H9 (cell line): ENCODE measurements at regions not wholly inside any gene's neighbourhood (a gene's known extent, or its start where the extent isn't known, plus 50 kb on each side); places are given as distances from the start of the nearest gene placed in this dataset.

Source experiments
- DNase-seq: peaks from one replicate; pipeline ENCODE4 v3.0.0-alpha.2; 2017
- H2AFZ ChIP-seq: one replicate; pipeline ENCODE4 v1.6.1; 2013; ENCODE audit warnings: mild to moderate bottlenecking, low read length, control low read depth, moderate library complexity
- H2AK5ac ChIP-seq: 2 replicates; pipeline ENCODE4 v1.6.1; 2013; ENCODE audit warnings: low read length, control low read depth, mixed read lengths; ENCODE audit not compliant: insufficient read length
- H2BK120ac ChIP-seq: one replicate; pipeline ENCODE4 v1.6.1; 2013; ENCODE audit warnings: low read depth, mild to moderate bottlenecking, low read length, control low read depth, inconsistent platforms; ENCODE audit not compliant: poor library complexity, severe bottlenecking
- H2BK12ac ChIP-seq: 2 replicates; pipeline ENCODE4 v1.6.1; 2013; ENCODE audit warnings: low read length, control low read depth, mixed read lengths, low read depth; ENCODE audit not compliant: insufficient read length
- H2BK15ac ChIP-seq: 2 replicates; pipeline ENCODE4 v1.6.1; 2013; ENCODE audit warnings: low read depth, low read length, control low read depth
- H2BK20ac ChIP-seq: one replicate; pipeline ENCODE4 v1.6.1; 2013; ENCODE audit warnings: low read depth, mild to moderate bottlenecking, low read length, control low read depth, inconsistent platforms; ENCODE audit not compliant: poor library complexity, severe bottlenecking
- H2BK5ac ChIP-seq: 2 replicates; pipeline ENCODE4 v1.6.1; 2013; ENCODE audit warnings: low read length, control low read depth, mixed read lengths; ENCODE audit not compliant: insufficient read length
- H3K14ac ChIP-seq: 2 replicates; pipeline ENCODE4 v1.6.1; 2013; ENCODE audit warnings: low read length, control low read depth; ENCODE audit not compliant: insufficient read depth
- H3K18ac ChIP-seq: 2 replicates; pipeline ENCODE4 v1.6.1; 2013; ENCODE audit warnings: low read depth, mild to moderate bottlenecking, mixed read lengths, low read length, control low read depth; ENCODE audit not compliant: insufficient read length
- H3K23ac ChIP-seq: 2 replicates; pipeline ENCODE4 v1.6.1; 2013; ENCODE audit warnings: low read length, control low read depth, mixed read lengths, low read depth; ENCODE audit not compliant: insufficient read length
- H3K23me2 ChIP-seq: 2 replicates; pipeline ENCODE4 v1.6.1; 2013; ENCODE audit warnings: low read depth, mild to moderate bottlenecking, mixed read lengths, low read length, control low read depth; ENCODE audit not compliant: insufficient read length, poor library complexity, severe bottlenecking
- H3K27ac ChIP-seq: 2 replicates; pipeline ENCODE4 v1.5.1; 2013; ENCODE audit warnings: low read length, control low read depth, mixed read lengths, low read depth; ENCODE audit not compliant: insufficient read length
- H3K27me3 ChIP-seq: 2 replicates; pipeline ENCODE4 v1.6.1; 2013; ENCODE audit warnings: low read length, control low read depth, inconsistent platforms; ENCODE audit not compliant: insufficient read depth
- H3K4ac ChIP-seq: 2 replicates; pipeline ENCODE4 v1.6.1; 2013; ENCODE audit warnings: low read depth, mild to moderate bottlenecking, control low read depth, inconsistent platforms, low read length, moderate library complexity
- H3K4me1 ChIP-seq: 2 replicates; pipeline ENCODE4 v1.6.1; 2013; ENCODE audit warnings: low read length, control low read depth, inconsistent platforms; ENCODE audit not compliant: insufficient read depth
- H3K4me2 ChIP-seq: 2 replicates; pipeline ENCODE4 v1.6.1; 2013; ENCODE audit warnings: low read length, control low read depth, mixed read lengths; ENCODE audit not compliant: insufficient read length, insufficient read depth
- H3K56ac ChIP-seq: 2 replicates; pipeline ENCODE4 v1.6.1; 2013; ENCODE audit warnings: low read depth, mild to moderate bottlenecking, mixed read lengths, low read length, control low read depth; ENCODE audit not compliant: insufficient read length
- H3K79me1 ChIP-seq: 2 replicates; pipeline ENCODE4 v1.6.1; 2013; ENCODE audit warnings: low read depth, mild to moderate bottlenecking, moderate library complexity, low read length, control low read depth, inconsistent platforms; ENCODE audit not compliant: insufficient read depth, poor library complexity, severe bottlenecking
- H3K79me2 ChIP-seq: 2 replicates; pipeline ENCODE4 v1.6.1; 2013; ENCODE audit warnings: low read length, control low read depth, inconsistent platforms; ENCODE audit not compliant: insufficient read depth
- H3K9ac ChIP-seq: 2 replicates; pipeline ENCODE4 v1.6.1; 2013; ENCODE audit warnings: low read length, control low read depth, mixed read lengths; ENCODE audit not compliant: insufficient read length; ENCODE audit errors: extremely low read depth
- H3K9me3 ChIP-seq: one replicate; pipeline ENCODE4 v1.6.1; 2013; ENCODE audit warnings: low read depth, low read length, inconsistent platforms; ENCODE audit not compliant: control insufficient read depth
- H3T11ph ChIP-seq: one replicate; pipeline ENCODE4 v1.6.1; 2013; ENCODE audit warnings: mild to moderate bottlenecking, low read length, control low read depth, inconsistent platforms
- H4K20me1 ChIP-seq: one replicate; pipeline ENCODE4 v1.6.1; 2013; ENCODE audit not compliant: control insufficient read depth, insufficient read length, insufficient read depth
- H4K5ac ChIP-seq: 2 replicates; pipeline ENCODE4 v1.6.1; 2013; ENCODE audit warnings: low read depth, mild to moderate bottlenecking, mixed read lengths, low read length, control low read depth; ENCODE audit not compliant: insufficient read length
- H4K8ac ChIP-seq: replicated peaks from 2 replicates; pipeline ENCODE4 v1.6.1; 2013; ENCODE audit warnings: low read length, control low read depth, mixed read lengths, low read depth; ENCODE audit not compliant: insufficient read length
- H4K91ac ChIP-seq: 2 replicates; pipeline ENCODE4 v1.6.1; 2013; ENCODE audit warnings: low read depth, mild to moderate bottlenecking, moderate library complexity, mixed read lengths, low read length, control low read depth; ENCODE audit not compliant: insufficient read length
- H3K27ac Mint-ChIP-seq, 3 experiments: 2 replicates in 2 of 3; 3 replicates in 1 of 3; pipeline ENCODE4 v1.8.0; 2020 to 2021; ENCODE audit warnings: mixed read lengths in 3 of 3, mild to moderate bottlenecking in 1 of 3, moderate library complexity in 1 of 3
- H3K27me3 Mint-ChIP-seq: 2 replicates; pipeline ENCODE4 v1.8.0; 2021; ENCODE audit warnings: low read depth, mild to moderate bottlenecking, moderate library complexity, mixed read lengths
- H3K36me3 Mint-ChIP-seq, 3 experiments: 2 replicates in 2 of 3; 3 replicates in 1 of 3; pipeline ENCODE4 v1.8.0; 2020 to 2021; ENCODE audit warnings: low read depth in 3 of 3, mixed read lengths in 3 of 3; ENCODE audit not compliant: insufficient read depth in 1 of 3
- H3K4me1 Mint-ChIP-seq, 2 experiments: 2 replicates each; pipeline ENCODE4 v1.8.0; 2020; ENCODE audit warnings: mixed read lengths in 2 of 2
- H3K4me3 Mint-ChIP-seq, 2 experiments: 2 replicates in 1 of 2; 3 replicates in 1 of 2; pipeline ENCODE4 v1.8.0; 2020 to 2021; ENCODE audit warnings: mild to moderate bottlenecking in 2 of 2, mixed read lengths in 2 of 2, moderate library complexity in 1 of 2
- H3K9me3 Mint-ChIP-seq, 2 experiments: 2 replicates in 1 of 2; 3 replicates in 1 of 2; pipeline ENCODE4 v1.8.0; 2020; ENCODE audit warnings: mild to moderate bottlenecking in 2 of 2, mixed read lengths in 2 of 2, moderate library complexity in 1 of 2
- CTCF ChIP-seq: fragments of 200-600 bp; sonication (generic); conservative IDR thresholded peaks from 3 replicates; pipeline ENCODE4 v1.8.0; 2021; ENCODE audit warnings: antibody characterized with exemption, mild to moderate bottlenecking
- WGBS: extraction: QIAGEN DNeasy Blood & Tissue Kit; methylation state at CpG from one replicate; pipeline ENCODE4 v1.1.7; 2013; ENCODE audit warnings: missing lambda C conversion rate, low lambda C conversion rate, mixed read lengths; ENCODE audit not compliant: insufficient read length; ENCODE audit errors: extremely low coverage; 5-methylcytosine and 5-hydroxymethylcytosine counted together

GRCh38 chr6:170209354-170210025 lies 81.4 kb downstream of the DLL1 start:
- Histone ChIP-seq H3K4ac (no peak overlapping the region), H3K4me2 (no peak overlapping the region), H2BK12ac (no peak overlapping the region), H3K14ac (no peak overlapping the region), H3K56ac (no peak overlapping the region), H4K20me1 (no peaks in the 10 kb centered on the region), H4K91ac (no peak overlapping the region), H3K18ac (no peak overlapping the region), H3K27me3 (no peaks in the 10 kb centered on the region), H2BK5ac (no peak overlapping the region), H3K79me1 (no peaks in the 10 kb centered on the region), H3K23ac (no peak overlapping the region), H2AK5ac (no peak overlapping the region), H3K4me1 (no peaks in the 10 kb centered on the region), H3K23me2 (no peaks in the 10 kb centered on the region), H4K5ac (no peak overlapping the region), H2BK120ac (no peak overlapping the region), H2AFZ (no peak overlapping the region), H3T11ph (no peak overlapping the region), H2BK20ac (no peak overlapping the region), H4K8ac (no peak overlapping the region), H2BK15ac (no peak overlapping the region), H3K27ac (no peak overlapping the region), H3K9ac (no peak overlapping the region), H3K79me2 (no peaks in the 10 kb centered on the region), H3K9me3 (no peaks in the 10 kb centered on the region)
- Mint-ChIP-seq H3K36me3 (peaks cover 0 to 10% (median 4%) of the 10 kb centered on the region in 3 experiments; a peak in 4 of 7 replicates), H3K9me3 (peaks cover 9 to 19% of the 10 kb centered on the region in 2 experiments), H3K4me3 (no peak overlapping the region), H3K4me1 (no peaks in the 10 kb centered on the region), H3K27me3 (peaks cover 6% of the 10 kb centered on the region), H3K27ac (no peak overlapping the region)
- DNase-seq: peak; percentile 22
- no peak for TF ChIP-seq CTCF
- WGBS: no CpG with 5 or more reads among the region's 22 CpGs
